Panc1 (cell line): ENCODE measurements at regions not wholly inside any gene's neighbourhood (a gene's known extent, or its start where the extent isn't known, plus 50 kb on each side); places are given as distances from the start of the nearest gene placed in this dataset.

Source experiments
- ATAC-seq: fragments of 200-7000 bp; cut with Tn5 transposase; 2 replicates; pipeline ENCODE4 v1.9.1; 2020; ENCODE audit warnings: mild to moderate bottlenecking, moderate library complexity
- BruUV-seq: library from RNA; stranded (reverse); fragments of 400-500 nt; replicated peaks from 2 replicates; lab custom pipeline; 2021; lab: Mats Ljungman, UMichigan
- CTCF ChIA-PET: fragments of 300-600 bp; sonication (Branson Sonifier 250); formaldehyde crosslinking; loops from one replicate; lab custom pipeline; 2022; ENCODE audit warnings: antibody characterized with exemption; lab: Charles Lee
- POLR2A ChIA-PET: fragments of 300-600 bp; sonication (Branson Sonifier 250); formaldehyde crosslinking; loops from one replicate; lab custom pipeline; 2022; ENCODE audit warnings: antibody characterized with exemption; lab: Charles Lee
- DNase-seq: peaks from one replicate; pipeline ENCODE4 v3.0.0-alpha.2; 2010; ENCODE audit warnings: low read depth, low spot score
- H3K27ac ChIP-seq: 2 replicates; pipeline ENCODE4 v1.5.1; 2011; ENCODE audit warnings: mild to moderate bottlenecking, low read length, inconsistent platforms
- H3K27me3 ChIP-seq: fragments of 200-500 bp; sonication (Bioruptor generic); 2 replicates; pipeline ENCODE4 v1.6.0; 2014; ENCODE audit warnings: low read length, inconsistent platforms; ENCODE audit not compliant: control insufficient read depth, insufficient read depth
- H3K36me3 ChIP-seq: fragments of 200-500 bp; sonication (Bioruptor generic); 2 replicates; pipeline ENCODE4 v1.5.1; 2014; ENCODE audit warnings: inconsistent platforms, mild to moderate bottlenecking, low read length, moderate library complexity; ENCODE audit not compliant: control insufficient read depth, insufficient read depth
- H3K4me1 ChIP-seq: 2 replicates; pipeline ENCODE4 v1.5.1; 2011; ENCODE audit warnings: inconsistent platforms, mild to moderate bottlenecking, low read length, moderate library complexity; ENCODE audit not compliant: control insufficient read depth, insufficient read depth
- H3K4me3 ChIP-seq, 2 experiments: 2 replicates each; pipeline ENCODE4 v1.5.1; 2011 to 2012; ENCODE audit warnings: low read depth in 2 of 2, low read length in 2 of 2, mild to moderate bottlenecking in 2 of 2, inconsistent platforms in 1 of 2, moderate library complexity in 1 of 2
- H3K9me3 ChIP-seq: fragments of 200-500 bp; sonication (Bioruptor generic); 2 replicates; pipeline ENCODE4 v1.5.1; 2014; ENCODE audit warnings: low read depth, mild to moderate bottlenecking, inconsistent platforms, low read length, moderate library complexity; ENCODE audit not compliant: control insufficient read depth, insufficient read depth
- CTCF ChIP-seq: fragments of 450-650 bp; IDR thresholded peaks from 2 replicates; pipeline ENCODE4 v1.5.1; 2017; ENCODE audit warnings: mild to moderate bottlenecking
- POLR2AphosphoS5 ChIP-seq: IDR thresholded peaks from 2 replicates; pipeline ENCODE4 v1.6.1; 2012; ENCODE audit warnings: mild to moderate bottlenecking, low read depth, low read length, moderate library complexity
- REST ChIP-seq, 2 experiments: IDR thresholded peaks; 2 replicates each; pipeline ENCODE4 v1.6.1; 2011 to 2012; ENCODE audit warnings: low read depth in 2 of 2, control low read depth in 1 of 2, low read length in 1 of 2, mild to moderate bottlenecking in 1 of 2, moderate library complexity in 1 of 2; ENCODE audit not compliant: insufficient read depth in 1 of 2
- SIN3A ChIP-seq: IDR thresholded peaks from 2 replicates; pipeline ENCODE4 v1.6.1; 2012; ENCODE audit warnings: low read depth, mild to moderate bottlenecking, low read length, moderate library complexity, borderline replicate concordance; ENCODE audit not compliant: insufficient read depth
- TCF7L2 ChIP-seq: IDR thresholded peaks from 2 replicates; pipeline ENCODE4 v1.6.1; 2011; ENCODE audit warnings: mild to moderate bottlenecking, low read depth, low read length, inconsistent platforms
- in situ Hi-C: cut with HindIII; loops from 2 replicates; pipeline ENCODE4 v1.10.0; 2016; ENCODE audit warnings: low sequenced_read_pairs, low pct_unique_long_range_greater_than_20kb
- intact Hi-C: fragments of 100-400 bp; cut with micrococcal nuclease; formaldehyde crosslinking; loops from one replicate; pipeline ENCODE4 v1.10.0; 2022; ENCODE audit not compliant: unreplicated experiment

GRCh38 chr21:25115021-25115420 lies 492.3 kb downstream of the MRPL39 start:
- ChIA-PET POLR2A (no interaction called here), CTCF (no interaction called here)
- in situ Hi-C loops (no loop called here), intact Hi-C loops (no loop called here)
- Histone ChIP-seq H3K36me3 (no peaks in the 10 kb centered on the region), H3K4me1 (no peaks in the 10 kb centered on the region), H3K27me3 (no peaks in the 10 kb centered on the region), H3K4me3 (no peak overlapping the region), H3K27ac (no peak overlapping the region), H3K9me3 (no peaks in the 10 kb centered on the region)
- TF ChIP-seq POLR2AphosphoS5 (no peak), CTCF (no peak), REST (IDR thresholded peaks at IDR 0.05; ENCODE audit: insufficient read depth in 1 of 2, low read depth in 2 of 2, low read length in 1 of 2) (no peak), TCF7L2 (no peak), SIN3A (no peak)
- no TSS peak for BruUV-seq
- DNase-seq = no peak
- no peak for ATAC-seq

GRCh38 chr21:25107708-25108107 lies 499.6 kb downstream of the MRPL39 start:
- Histone ChIP-seq H3K27me3 (no peaks in the 10 kb centered on the region), H3K4me1 (no peaks in the 10 kb centered on the region), H3K4me3 (no peak overlapping the region), H3K36me3 (no peaks in the 10 kb centered on the region), H3K9me3 (no peaks in the 10 kb centered on the region), H3K27ac (no peak overlapping the region)
- TF ChIP-seq TCF7L2 = no peak
- in situ Hi-C loops = no loop called here
- no TSS peak for BruUV-seq
- POLR2A ChIA-PET = no interaction called here
- ATAC-seq (no peak), DNase-seq (no peak)
- CTCF ChIA-PET = no interaction called here
- intact Hi-C loops = no loop called here

- DNase-seq = no peak
- no peak for ATAC-seq
- H3K4me1 ChIP-seq = no peaks in the 10 kb centered on the region
- H3K27ac ChIP-seq = no peak overlapping the region
- no peaks in the 10 kb centered on the region for H3K9me3 ChIP-seq
- in situ Hi-C loops = no loop called here
- POLR2A ChIA-PET = no interaction called here
- no peaks in the 10 kb centered on the region for H3K36me3 ChIP-seq
- CTCF ChIA-PET = no interaction called here
- no peak overlapping the region for H3K4me3 ChIP-seq
- BruUV-seq = no TSS peak
- intact Hi-C loops = no loop called here
- no peaks in the 10 kb centered on the region for H3K27me3 ChIP-seq
- no peak for TF ChIP-seq SIN3A
- no peak for TF ChIP-seq REST (IDR thresholded peaks at IDR 0.05; ENCODE audit: insufficient read depth in 1 of 2, low read depth in 2 of 2, low read length in 1 of 2)
- TF ChIP-seq CTCF = no peak
- TF ChIP-seq POLR2AphosphoS5 = no peak
- no peak for TF ChIP-seq TCF7L2
Measured at GRCh38 chr21:25103500-25104207, 503.6 kb downstream of the MRPL39 start.
